GM12878 (cell line): ENCODE measurements at regions not wholly inside any gene's neighbourhood (a gene's known extent, or its start where the extent isn't known, plus 50 kb on each side); places are given as distances from the start of the nearest gene placed in this dataset.

Experiments used
- ATAC-seq: fragments of 200-7000 bp; cut with Tn5 transposase; 3 replicates; pipeline ENCODE4 v1.9.1; 2020; ENCODE audit warnings: mild to moderate bottlenecking, moderate library complexity
- BruUV-seq: library from RNA; stranded (reverse); fragments of 400-500 nt; replicated peaks from 2 replicates; lab custom pipeline; 2021; lab: Mats Ljungman, UMichigan
- CTCF ChIA-PET: fragments of 300-600 bp; sonication (Branson Sonifier 250); formaldehyde crosslinking; extraction: SDS; loops from one replicate; lab custom pipeline; 2021; ENCODE audit warnings: inconsistent platforms; lab: Yijun Ruan, JAX
- POLR2A ChIA-PET: fragments of 350-600 bp; formaldehyde crosslinking; extraction: SDS; loops from one replicate; lab custom pipeline; 2021; ENCODE audit warnings: inconsistent platforms; lab: Charles Lee
- RAD21 ChIA-PET: fragments of 300-600 bp; sonication (Branson Sonifier 250); formaldehyde crosslinking; loops from one replicate; lab custom pipeline; 2023; ENCODE audit warnings: antibody characterized with exemption; ENCODE audit not compliant: unreplicated experiment; lab: Charles Lee
- SMC1A ChIA-PET: fragments of 300-600 bp; sonication (Branson Sonifier 250); formaldehyde crosslinking; loops from one replicate; lab custom pipeline; 2023; ENCODE audit not compliant: unreplicated experiment, uncharacterized antibody; lab: Charles Lee
- DNase-seq: peaks from one replicate; pipeline ENCODE4 v3.0.0-alpha.2; 2011; ENCODE audit warnings: low read depth, low spot score
- FAIRE-seq: peaks from 3 replicates; lab custom pipeline; 2011; peaks lifted over from hg19 to GRCh38; lab: Jason Lieb, UNC
- H2AFZ ChIP-seq: 2 replicates; pipeline ENCODE4 v1.6.0; 2011; ENCODE audit warnings: low read depth, low read length, control low read depth; ENCODE audit not compliant: control insufficient read depth
- H3K27ac ChIP-seq: 2 replicates; pipeline ENCODE4 v1.5.1; 2011; ENCODE audit warnings: control low read depth; ENCODE audit not compliant: control insufficient read depth, insufficient read depth
- H3K27me3 ChIP-seq, 2 experiments: replicated peaks in 1 of 2; 2 replicates each; pipeline versions ENCODE4 v1.6.0 to v1.6.1; 2011; ENCODE audit warnings: low read length in 1 of 2; ENCODE audit not compliant: control insufficient read depth in 2 of 2, insufficient read depth in 2 of 2
- H3K36me3 ChIP-seq, 2 experiments: 2 replicates each; pipeline ENCODE4 v1.5.1; 2011; ENCODE audit warnings: low read length in 1 of 2; ENCODE audit not compliant: control insufficient read depth in 2 of 2, insufficient read depth in 2 of 2
- H3K4me1 ChIP-seq: 2 replicates; pipeline ENCODE4 v1.6.1; 2011; ENCODE audit warnings: mild to moderate bottlenecking, low read length, moderate library complexity, mixed read lengths; ENCODE audit not compliant: control insufficient read depth, insufficient read depth
- H3K4me2 ChIP-seq: 2 replicates; pipeline ENCODE4 v1.6.0; 2011; ENCODE audit warnings: control low read depth; ENCODE audit not compliant: control insufficient read depth, insufficient read depth
- H3K4me3 ChIP-seq: fragments of 200-600 bp; sonication (generic); 2 replicates; pipeline ENCODE4 v1.5.1; 2016
- H3K79me2 ChIP-seq: 2 replicates; pipeline ENCODE4 v1.6.0; 2011; ENCODE audit warnings: low read length; ENCODE audit not compliant: control insufficient read depth, insufficient read depth
- H3K9ac ChIP-seq: 2 replicates; pipeline ENCODE4 v1.8.0; 2011; ENCODE audit warnings: low read length, control low read depth, mixed read lengths; ENCODE audit not compliant: control insufficient read depth, insufficient read depth
- H3K9me3 ChIP-seq: replicated peaks from 3 replicates; pipeline ENCODE4 v1.5.1; 2011; ENCODE audit warnings: mild to moderate bottlenecking, low read length; ENCODE audit not compliant: control insufficient read depth, insufficient read depth
- H4K20me1 ChIP-seq: 2 replicates; pipeline ENCODE4 v1.6.0; 2011; ENCODE audit not compliant: control insufficient read depth, insufficient read depth
- ASH2L ChIP-seq: fragments of 300-600, 200-600 bp; sonication (generic); IDR thresholded peaks from 2 replicates; pipeline ENCODE4 v1.6.1; 2017; ENCODE audit warnings: low read depth, mild to moderate bottlenecking, borderline replicate concordance
- ATF2 ChIP-seq: IDR thresholded peaks from 2 replicates; pipeline ENCODE4 v1.6.1; 2012; ENCODE audit warnings: low read length, inconsistent platforms
- CBX3 ChIP-seq: fragments of 200-600 bp; sonication (generic); IDR thresholded peaks from 2 replicates; pipeline ENCODE4 v1.6.1; 2016; ENCODE audit warnings: low read depth, borderline replicate concordance
- ETV6 ChIP-seq, 2 experiments: fragments of 450-650 bp in 1 of 2; IDR thresholded peaks in 1 of 2; conservative IDR thresholded peaks in 1 of 2; 2 replicates each; pipeline ENCODE4 v1.6.1; 2014; ENCODE audit warnings: antibody characterized with exemption in 1 of 2, borderline replicate concordance in 1 of 2, low read depth in 1 of 2, mild to moderate bottlenecking in 1 of 2, moderate library complexity in 1 of 2
- IRF4 ChIP-seq: IDR thresholded peaks from 2 replicates; pipeline ENCODE4 v1.6.1; 2011; ENCODE audit warnings: low read depth, low read length
- MEF2A ChIP-seq: IDR thresholded peaks from 2 replicates; pipeline ENCODE4 v1.6.1; 2011; ENCODE audit warnings: low read depth, mild to moderate bottlenecking, low read length, moderate library complexity; ENCODE audit not compliant: insufficient read depth
- MTA2 ChIP-seq: fragments of 450-650 bp; IDR thresholded peaks from 2 replicates; pipeline ENCODE4 v1.6.1; 2016; ENCODE audit warnings: low read depth, mild to moderate bottlenecking, moderate library complexity
- MYB ChIP-seq: fragments of 150-350 bp; IDR thresholded peaks from 2 replicates; pipeline ENCODE4 v1.6.1; 2014; ENCODE audit warnings: mild to moderate bottlenecking, low read depth, low read length, borderline replicate concordance
- NKRF ChIP-seq: fragments of 450-650 bp; conservative IDR thresholded peaks from 2 replicates; pipeline ENCODE4 v1.6.1; 2017; ENCODE audit warnings: mild to moderate bottlenecking, moderate library complexity
- NR2C1 ChIP-seq: fragments of 450-650 bp; IDR thresholded peaks from 2 replicates; pipeline ENCODE4 v1.6.1; 2017; ENCODE audit warnings: antibody characterized with exemption, mild to moderate bottlenecking, moderate library complexity
- PAX5 ChIP-seq: IDR thresholded peaks from 2 replicates; pipeline ENCODE4 v1.6.1; 2011; ENCODE audit warnings: low read depth, low read length, borderline replicate concordance
- POLR2AphosphoS5 ChIP-seq: IDR thresholded peaks from 2 replicates; pipeline ENCODE4 v1.6.1; 2011; ENCODE audit warnings: mild to moderate bottlenecking, low read length, inconsistent platforms
- RUNX3 ChIP-seq: IDR thresholded peaks from 2 replicates; pipeline ENCODE4 v1.6.1; 2012; ENCODE audit warnings: low read length, inconsistent platforms
- SMAD1 ChIP-seq: fragments of 450-650 bp; IDR thresholded peaks from 2 replicates; pipeline ENCODE4 v1.6.1; 2018; ENCODE audit warnings: mild to moderate bottlenecking, low read depth; ENCODE audit not compliant: partially characterized antibody
- TAF1 ChIP-seq: IDR thresholded peaks from 2 replicates; pipeline ENCODE4 v1.6.1; 2011; ENCODE audit warnings: mild to moderate bottlenecking, low read depth, low read length, borderline replicate concordance
- TCF12 ChIP-seq: IDR thresholded peaks from 2 replicates; pipeline ENCODE4 v1.6.1; 2011; ENCODE audit warnings: low read depth, mild to moderate bottlenecking, low read length
- TCF3 ChIP-seq: IDR thresholded peaks from 2 replicates; pipeline ENCODE4 v1.6.1; 2012; ENCODE audit warnings: low read depth, mild to moderate bottlenecking, low read length, borderline replicate concordance; ENCODE audit not compliant: insufficient read depth
- WGBS: methylation state at CpG from one replicate; pipeline ENCODE4 v1.1.6; 2016; ENCODE audit warnings: low lambda C conversion rate; ENCODE audit not compliant: insufficient replicate concordance, insufficient coverage; ENCODE audit errors: missing lambda C conversion rate; 5-methylcytosine and 5-hydroxymethylcytosine counted together
- in situ Hi-C: fragments of 300-500 bp; cut with MboI; formaldehyde crosslinking; loops from 9 replicates; pipeline ENCODE4 v1.14.3; 2018; ENCODE audit warnings: mixed read lengths
- intact Hi-C: fragments of 100-400 bp; cut with micrococcal nuclease; formaldehyde crosslinking; loops from one replicate; pipeline ENCODE4 v1.14.2; 2022; ENCODE audit not compliant: unreplicated experiment
- TF ChIP-seq, protein P1 (sequence below): IDR thresholded peaks from 2 replicates; pipeline ENCODE4 v1.6.1; 2011; ENCODE audit warnings: low read depth, low read length, improper control_type of control experiment, borderline replicate concordance

DNA sequence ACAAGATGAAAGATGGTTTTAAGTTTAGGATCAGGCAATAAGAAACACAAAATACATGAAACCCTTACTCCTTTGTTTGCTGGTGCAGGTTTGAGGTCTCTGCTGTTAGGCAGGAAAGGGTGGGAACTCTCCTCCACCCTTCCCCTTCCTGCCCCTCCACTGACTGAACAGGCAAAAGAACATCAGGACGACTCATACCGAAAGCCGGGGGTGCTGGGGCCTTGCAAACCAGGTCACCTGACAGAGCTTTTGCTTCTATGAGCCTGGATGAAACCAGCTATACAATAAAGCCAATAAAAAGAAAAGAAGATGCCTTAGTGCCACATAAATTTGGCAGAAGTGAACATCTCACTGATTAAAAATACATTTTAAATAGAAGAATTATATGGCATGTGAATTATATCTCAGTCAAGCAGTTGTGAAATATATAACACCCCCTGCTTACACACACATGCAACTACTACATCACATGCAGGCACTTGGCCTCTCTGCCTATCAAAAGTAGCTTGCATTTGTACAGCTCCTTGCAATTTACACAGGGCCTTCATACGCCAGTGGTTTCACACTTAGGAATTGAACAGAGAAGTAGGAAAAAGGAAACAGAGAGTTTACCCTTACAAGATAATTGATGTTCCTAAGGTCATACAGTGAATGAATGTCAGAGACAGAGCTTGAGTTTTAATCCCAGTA is 215.1 kb upstream of the TRIB2 start (continued):
- TF ChIP-seq ATF2, result peak; percentile 64
- TF ChIP-seq, all 136 proteins: peak for 34

DNA sequence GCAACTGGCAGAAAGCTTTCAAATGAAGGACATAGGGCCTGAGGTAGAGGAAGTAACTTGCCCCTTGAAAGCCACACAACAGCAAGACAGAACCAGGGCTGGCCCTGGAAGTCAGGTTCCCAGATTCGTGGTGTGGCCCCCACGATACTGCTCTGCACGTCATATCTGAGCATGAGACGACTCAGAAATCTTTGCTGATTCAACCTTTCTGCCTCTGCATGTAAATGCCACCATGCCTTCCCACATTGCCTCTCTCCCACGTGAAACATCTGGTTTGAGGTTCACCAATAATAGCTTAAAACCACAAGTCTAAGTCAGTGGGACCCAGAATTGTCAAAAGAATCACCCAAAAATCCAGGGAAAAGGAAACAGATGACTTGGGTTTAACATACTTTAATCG is 214.0 kb upstream of the TRIB2 start:
- ChIA-PET RAD21 (interaction anchor here (1.3 kb wide), 1 partner anchor 214 kb away, joined by 3 read pairs; the partner anchor contains the start of gene TRIB2), POLR2A (no interaction called here), CTCF (interaction anchor here (3.5 kb wide), 1 partner anchor 214 kb away, joined by 13 read pairs; the partner anchor contains the start of gene TRIB2), SMC1A (interaction anchor here (1.6 kb wide), 1 partner anchor 45 kb away, joined by 5 read pairs; no protein-coding TSS in a partner anchor)
- Histone ChIP-seq H3K9ac (no peak overlapping the region), H3K36me3 (no peaks in the 10 kb centered on the region), H3K4me1 (peaks cover 45% of the 10 kb centered on the region), H2AFZ (no peak overlapping the region; the same call in 1 of the 2 replicates), H3K9me3 (no peaks in the 10 kb centered on the region), H3K4me2 (no peak overlapping the region), H3K27ac (no peak overlapping the region), H3K27me3 (no peaks in the 10 kb centered on the region), H3K4me3 (no peak overlapping the region), H4K20me1 (no peaks in the 10 kb centered on the region), H3K79me2 (no peaks in the 10 kb centered on the region)
- in situ Hi-C loops, result no loop called here
- 41% methylated on average over 6 of the region's 6 CpGs for WGBS
- no TSS peak for BruUV-seq
- no peak for DNase-seq
- intact Hi-C loops, result loop anchor here (10.0 kb wide), 1 partner anchor 638 kb away; no protein-coding TSS in a partner anchor
- no peak for ATAC-seq
- FAIRE-seq, result no peak
- TF ChIP-seq ASH2L, result no peak
- TF ChIP-seq, protein P1, sequence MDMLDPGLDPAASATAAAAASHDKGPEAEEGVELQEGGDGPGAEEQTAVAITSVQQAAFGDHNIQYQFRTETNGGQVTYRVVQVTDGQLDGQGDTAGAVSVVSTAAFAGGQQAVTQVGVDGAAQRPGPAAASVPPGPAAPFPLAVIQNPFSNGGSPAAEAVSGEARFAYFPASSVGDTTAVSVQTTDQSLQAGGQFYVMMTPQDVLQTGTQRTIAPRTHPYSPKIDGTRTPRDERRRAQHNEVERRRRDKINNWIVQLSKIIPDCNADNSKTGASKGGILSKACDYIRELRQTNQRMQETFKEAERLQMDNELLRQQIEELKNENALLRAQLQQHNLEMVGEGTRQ, result no peak
- TF ChIP-seq CBX3, result no peak
- no peak for TF ChIP-seq NR2C1
- no peak for TF ChIP-seq MTA2
- no peak for TF ChIP-seq POLR2AphosphoS5
- TF ChIP-seq NKRF, result no peak
- peak; percentile 14; the same call in 1 of the 2 replicates for TF ChIP-seq PAX5
- peak; percentile 82 for TF ChIP-seq RUNX3
- TF ChIP-seq MEF2A, result 0 out of 2 replicates have a peak, but pooled peaks have one; percentile 20
- no peak for TF ChIP-seq SMAD1
- no peak for TF ChIP-seq IRF4
- no peak for TF ChIP-seq TAF1
- 0 out of 2 replicates have a peak, but pooled peaks have one; percentile 25 for TF ChIP-seq TCF12
- TF ChIP-seq ETV6 (conservative IDR thresholded peaks at IDR 0.05 in 1 of 2, IDR thresholded peaks at IDR 0.05 in 1 of 2; ENCODE audit: borderline replicate concordance in 1 of 2, low read depth in 1 of 2), result 0 out of 4 replicates have a peak, but pooled peaks of 1 of the 2 experiments have one; percentile 15
- no peak for TF ChIP-seq TCF3
- no peak for TF ChIP-seq MYB
